ENCODE measurements at regions not wholly inside any gene's neighbourhood (a gene's known extent, or its start where the extent isn't known, plus 50 kb on each side); places are given as distances from the start of the nearest gene placed in this dataset.

- DNase-seq, result no peak
Observed at GRCh38 chr6:30806581-30807183, 62.3 kb upstream of the IER3 start.

DNA sequence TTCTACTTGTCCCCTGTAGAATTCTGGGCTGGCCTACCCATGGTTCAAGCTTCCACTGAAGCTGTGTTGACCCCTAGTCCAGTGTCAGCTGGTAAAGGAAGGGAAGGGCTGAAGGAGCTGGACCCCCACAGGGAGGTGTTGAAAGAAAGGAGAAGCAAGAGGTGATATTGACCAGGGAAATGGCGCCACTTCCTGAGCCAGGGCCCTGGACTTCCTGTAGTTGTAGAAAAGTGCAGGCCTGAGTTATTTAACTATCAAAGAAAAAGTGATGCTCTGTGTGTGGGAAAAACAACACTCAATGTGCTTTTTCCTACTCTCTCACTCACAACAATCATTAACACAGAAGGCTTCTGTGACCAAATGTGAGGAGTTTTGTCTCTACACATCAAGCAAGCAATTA is 60.0 kb upstream of the IER3 start:
- DNase-seq, result no peak

- no peak for DNase-seq
Observed at GRCh38 chr6:30802731-30803130, 58.4 kb upstream of the IER3 start.

- no peak for DNase-seq
Observed at GRCh38 chr6:30801950-30802349, 57.6 kb upstream of the IER3 start.

DNA sequence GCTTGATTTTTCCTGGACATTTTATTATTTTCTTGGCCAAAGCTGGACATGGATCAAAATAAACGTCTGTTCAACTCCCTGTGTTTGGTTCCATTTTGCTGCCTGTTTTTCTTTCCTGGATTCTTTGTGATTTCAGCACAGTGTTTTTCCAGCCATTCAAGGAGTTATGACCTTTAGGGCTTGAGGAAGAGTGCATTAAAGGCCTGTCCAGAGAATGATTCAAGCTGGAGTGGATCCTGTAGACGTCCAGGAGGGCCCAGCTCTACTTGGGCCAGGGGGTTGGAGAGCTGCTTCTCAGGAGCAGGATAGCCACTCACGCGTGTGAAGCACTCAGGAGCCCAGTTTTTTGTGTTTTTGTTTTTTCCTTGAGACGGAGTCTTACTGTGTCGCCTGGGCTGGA is 56.5 kb upstream of the IER3 start:
- DNase-seq, result peak; percentile 27

DNA sequence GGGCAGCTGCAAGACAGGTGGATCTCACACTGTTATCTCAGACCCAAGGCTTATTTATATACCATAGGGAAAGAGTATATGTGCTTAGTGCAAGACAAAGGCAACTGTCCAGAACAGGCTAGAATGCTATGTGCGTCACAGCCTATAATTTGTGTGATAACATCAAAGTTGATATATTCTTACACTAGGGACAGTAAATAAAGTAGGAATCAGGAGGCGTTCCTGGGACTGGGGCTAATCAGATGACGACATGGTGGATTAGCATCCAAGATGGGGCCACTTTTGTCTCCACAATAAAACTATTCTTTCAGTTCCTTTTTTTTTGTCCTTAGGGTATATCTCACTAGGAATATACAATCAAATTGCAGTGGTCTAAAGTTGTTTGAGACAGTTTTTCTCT is 54.9 kb upstream of the IER3 start:
- peak; percentile 39 for DNase-seq

DNA sequence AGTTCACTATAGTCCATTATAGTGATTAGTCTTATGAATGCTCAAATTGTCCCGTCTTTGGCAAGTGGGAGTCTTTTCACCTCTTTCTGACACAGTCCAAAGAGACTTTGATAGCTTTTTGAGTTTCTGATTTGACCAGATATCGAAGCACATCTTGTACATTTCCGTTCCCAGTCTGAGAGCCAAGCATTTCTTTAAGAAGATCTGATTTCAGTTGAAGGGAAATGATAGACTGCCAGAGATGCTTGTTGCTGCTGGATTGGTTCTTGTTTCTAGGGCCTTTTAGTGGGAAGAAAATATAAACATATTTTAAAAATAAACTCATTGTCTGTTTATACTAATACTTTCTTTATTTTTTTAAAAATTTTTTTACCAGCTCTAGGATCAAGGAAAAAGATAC is 54.1 kb upstream of the IER3 start:
- DNase-seq, result peak; percentile 23

DNA sequence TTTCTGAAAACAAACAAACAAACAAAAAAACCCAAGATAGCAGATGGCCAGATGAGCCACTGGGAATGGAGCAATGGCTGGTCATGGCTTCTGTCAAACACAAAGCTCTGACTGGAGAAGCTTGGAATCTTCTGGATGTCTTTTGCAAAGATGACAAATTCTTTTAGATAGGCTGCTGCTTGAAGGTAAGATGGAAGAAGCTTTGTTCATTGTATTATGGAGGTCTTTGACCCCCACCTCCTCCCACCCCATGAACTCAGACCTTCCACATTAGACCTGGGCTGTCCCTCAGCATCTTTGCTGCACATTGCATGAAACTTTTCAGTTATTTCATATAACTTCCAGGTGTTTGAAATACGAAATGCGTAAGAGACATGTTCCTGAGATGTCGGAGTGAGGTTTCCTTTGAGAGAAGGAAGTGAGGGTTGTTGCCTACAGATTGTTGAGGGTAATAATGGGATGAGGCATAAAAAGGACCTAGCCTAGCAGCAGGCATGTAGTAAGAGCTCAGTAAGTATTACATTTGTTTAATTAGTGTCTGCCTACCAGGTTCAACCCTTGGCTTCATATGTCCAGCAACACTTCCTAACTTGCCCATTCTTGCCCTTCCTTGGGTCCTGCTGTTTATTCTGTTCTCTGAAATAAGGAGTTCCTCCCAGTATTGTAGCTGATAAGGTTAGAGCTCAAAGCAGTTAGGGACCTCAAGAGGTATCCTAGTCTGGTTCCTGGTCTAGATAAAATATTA is 51.4 kb upstream of the IER3 start:
- no peak for DNase-seq
